ENCODE measurements at regions not wholly inside any gene's neighbourhood (a gene's known extent, or its start where the extent isn't known, plus 50 kb on each side); places are given as distances from the start of the nearest gene placed in this dataset.

DNA sequence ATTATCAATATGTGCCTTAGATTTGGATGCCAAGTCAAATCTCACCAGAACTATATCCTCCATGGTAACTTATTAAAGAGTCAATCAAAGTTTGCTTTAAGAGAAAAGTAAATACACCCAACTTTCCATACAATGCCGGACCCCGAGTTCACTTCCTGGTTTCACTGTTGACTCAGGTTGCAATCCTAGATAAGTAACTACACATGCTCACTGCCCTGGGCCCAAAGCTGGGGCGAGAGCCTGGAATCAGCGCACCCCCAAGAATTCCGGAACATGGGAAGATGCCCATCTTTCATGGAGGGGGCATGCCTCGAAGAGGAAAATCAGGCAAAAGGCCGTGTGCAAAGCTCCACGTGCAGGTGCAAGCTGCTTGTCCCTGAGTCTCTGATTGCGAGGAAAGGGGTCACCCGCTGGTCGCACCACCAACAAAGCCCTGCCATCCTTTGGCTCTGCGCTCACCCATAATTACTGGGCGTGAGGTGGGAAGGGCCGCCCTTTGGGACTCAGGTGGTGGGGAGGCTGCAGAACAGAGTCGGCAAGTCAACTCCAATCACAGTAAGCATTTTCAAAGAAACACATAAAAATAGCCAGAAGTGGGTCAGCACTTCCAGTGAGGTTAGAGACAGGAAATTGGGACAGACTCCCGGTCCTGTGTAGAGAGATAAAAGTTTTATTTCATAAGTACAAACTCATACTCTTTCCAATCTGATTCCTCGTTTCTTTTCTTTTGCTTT, 167.7 kb downstream of the TOMM20 start (continued):
- TF ChIP-seq ZNF124 (CRISPR knock-in tag; IDR thresholded peaks at IDR 0.05), result no peak
- TF ChIP-seq ZNF839 (CRISPR knock-in tag; IDR thresholded peaks at IDR 0.05; ENCODE audit: borderline replicate concordance), result 0 out of 2 replicates have a peak, but pooled peaks have one; percentile 56
- no peak for TF ChIP-seq ZNF850 (CRISPR knock-in tag; conservative IDR thresholded peaks at IDR 0.05)
- TF ChIP-seq SIX4 (CRISPR knock-in tag; IDR thresholded peaks at IDR 0.05), result peak; percentile 85
- peak; percentile 97 for TF ChIP-seq SOX5 (CRISPR knock-in tag; IDR thresholded peaks at IDR 0.05; ENCODE audit: borderline replicate concordance)
- TF ChIP-seq ISL2 (CRISPR knock-in tag; IDR thresholded peaks at IDR 0.05), result peak; percentile 96
- TF ChIP-seq, protein P1, sequence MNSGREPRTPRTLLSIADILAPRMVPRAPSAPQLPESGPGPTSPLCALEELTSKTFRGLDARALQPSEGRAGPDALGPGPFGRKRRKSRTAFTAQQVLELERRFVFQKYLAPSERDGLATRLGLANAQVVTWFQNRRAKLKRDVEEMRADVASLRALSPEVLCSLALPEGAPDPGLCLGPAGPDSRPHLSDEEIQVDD (CRISPR knock-in tag; IDR thresholded peaks at IDR 0.05; ENCODE audit: borderline replicate concordance), result 0 out of 2 replicates have a peak, but pooled peaks have one; percentile 48
- TF ChIP-seq ZFP90 (CRISPR knock-in tag; IDR thresholded peaks at IDR 0.05; ENCODE audit: borderline replicate concordance), result 0 out of 2 replicates have a peak, but pooled peaks have one; percentile 76
- no peak for TF ChIP-seq ZNF234 (CRISPR knock-in tag; conservative IDR thresholded peaks at IDR 0.05)
- TF ChIP-seq, protein P2, sequence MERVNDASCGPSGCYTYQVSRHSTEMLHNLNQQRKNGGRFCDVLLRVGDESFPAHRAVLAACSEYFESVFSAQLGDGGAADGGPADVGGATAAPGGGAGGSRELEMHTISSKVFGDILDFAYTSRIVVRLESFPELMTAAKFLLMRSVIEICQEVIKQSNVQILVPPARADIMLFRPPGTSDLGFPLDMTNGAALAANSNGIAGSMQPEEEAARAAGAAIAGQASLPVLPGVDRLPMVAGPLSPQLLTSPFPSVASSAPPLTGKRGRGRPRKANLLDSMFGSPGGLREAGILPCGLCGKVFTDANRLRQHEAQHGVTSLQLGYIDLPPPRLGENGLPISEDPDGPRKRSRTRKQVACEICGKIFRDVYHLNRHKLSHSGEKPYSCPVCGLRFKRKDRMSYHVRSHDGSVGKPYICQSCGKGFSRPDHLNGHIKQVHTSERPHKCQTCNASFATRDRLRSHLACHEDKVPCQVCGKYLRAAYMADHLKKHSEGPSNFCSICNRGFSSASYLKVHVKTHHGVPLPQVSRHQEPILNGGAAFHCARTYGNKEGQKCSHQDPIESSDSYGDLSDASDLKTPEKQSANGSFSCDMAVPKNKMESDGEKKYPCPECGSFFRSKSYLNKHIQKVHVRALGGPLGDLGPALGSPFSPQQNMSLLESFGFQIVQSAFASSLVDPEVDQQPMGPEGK (CRISPR knock-in tag; IDR thresholded peaks at IDR 0.05), result peak; percentile 98
- TF ChIP-seq CEBPG (CRISPR knock-in tag; IDR thresholded peaks at IDR 0.05), result peak; percentile 82
- TF ChIP-seq ZNF83 (CRISPR knock-in tag; IDR thresholded peaks at IDR 0.05; ENCODE audit: borderline replicate concordance), result 0 out of 2 replicates have a peak, but pooled peaks have one; percentile 44
- TF ChIP-seq ZSCAN20 (CRISPR knock-in tag; IDR thresholded peaks at IDR 0.05; ENCODE audit: borderline replicate concordance), result 0 out of 2 replicates have a peak, but pooled peaks have one; percentile 45
- peak; percentile 64 for TF ChIP-seq JUN (CRISPR knock-in tag; IDR thresholded peaks at IDR 0.05)
- TF ChIP-seq, protein P3, sequence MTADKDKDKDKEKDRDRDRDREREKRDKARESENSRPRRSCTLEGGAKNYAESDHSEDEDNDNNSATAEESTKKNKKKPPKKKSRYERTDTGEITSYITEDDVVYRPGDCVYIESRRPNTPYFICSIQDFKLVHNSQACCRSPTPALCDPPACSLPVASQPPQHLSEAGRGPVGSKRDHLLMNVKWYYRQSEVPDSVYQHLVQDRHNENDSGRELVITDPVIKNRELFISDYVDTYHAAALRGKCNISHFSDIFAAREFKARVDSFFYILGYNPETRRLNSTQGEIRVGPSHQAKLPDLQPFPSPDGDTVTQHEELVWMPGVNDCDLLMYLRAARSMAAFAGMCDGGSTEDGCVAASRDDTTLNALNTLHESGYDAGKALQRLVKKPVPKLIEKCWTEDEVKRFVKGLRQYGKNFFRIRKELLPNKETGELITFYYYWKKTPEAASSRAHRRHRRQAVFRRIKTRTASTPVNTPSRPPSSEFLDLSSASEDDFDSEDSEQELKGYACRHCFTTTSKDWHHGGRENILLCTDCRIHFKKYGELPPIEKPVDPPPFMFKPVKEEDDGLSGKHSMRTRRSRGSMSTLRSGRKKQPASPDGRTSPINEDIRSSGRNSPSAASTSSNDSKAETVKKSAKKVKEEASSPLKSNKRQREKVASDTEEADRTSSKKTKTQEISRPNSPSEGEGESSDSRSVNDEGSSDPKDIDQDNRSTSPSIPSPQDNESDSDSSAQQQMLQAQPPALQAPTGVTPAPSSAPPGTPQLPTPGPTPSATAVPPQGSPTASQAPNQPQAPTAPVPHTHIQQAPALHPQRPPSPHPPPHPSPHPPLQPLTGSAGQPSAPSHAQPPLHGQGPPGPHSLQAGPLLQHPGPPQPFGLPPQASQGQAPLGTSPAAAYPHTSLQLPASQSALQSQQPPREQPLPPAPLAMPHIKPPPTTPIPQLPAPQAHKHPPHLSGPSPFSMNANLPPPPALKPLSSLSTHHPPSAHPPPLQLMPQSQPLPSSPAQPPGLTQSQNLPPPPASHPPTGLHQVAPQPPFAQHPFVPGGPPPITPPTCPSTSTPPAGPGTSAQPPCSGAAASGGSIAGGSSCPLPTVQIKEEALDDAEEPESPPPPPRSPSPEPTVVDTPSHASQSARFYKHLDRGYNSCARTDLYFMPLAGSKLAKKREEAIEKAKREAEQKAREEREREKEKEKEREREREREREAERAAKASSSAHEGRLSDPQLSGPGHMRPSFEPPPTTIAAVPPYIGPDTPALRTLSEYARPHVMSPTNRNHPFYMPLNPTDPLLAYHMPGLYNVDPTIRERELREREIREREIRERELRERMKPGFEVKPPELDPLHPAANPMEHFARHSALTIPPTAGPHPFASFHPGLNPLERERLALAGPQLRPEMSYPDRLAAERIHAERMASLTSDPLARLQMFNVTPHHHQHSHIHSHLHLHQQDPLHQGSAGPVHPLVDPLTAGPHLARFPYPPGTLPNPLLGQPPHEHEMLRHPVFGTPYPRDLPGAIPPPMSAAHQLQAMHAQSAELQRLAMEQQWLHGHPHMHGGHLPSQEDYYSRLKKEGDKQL (CRISPR knock-in tag; IDR thresholded peaks at IDR 0.05; ENCODE audit: low read depth), result peak; percentile 61
- TF ChIP-seq ZNF713 (CRISPR knock-in tag; IDR thresholded peaks at IDR 0.05), result no peak
- peak; percentile 59; the same call in 1 of the 2 replicates for TF ChIP-seq NR1H2 (CRISPR knock-in tag; IDR thresholded peaks at IDR 0.05; ENCODE audit: borderline replicate concordance, low read depth)
- TF ChIP-seq, protein P4, sequence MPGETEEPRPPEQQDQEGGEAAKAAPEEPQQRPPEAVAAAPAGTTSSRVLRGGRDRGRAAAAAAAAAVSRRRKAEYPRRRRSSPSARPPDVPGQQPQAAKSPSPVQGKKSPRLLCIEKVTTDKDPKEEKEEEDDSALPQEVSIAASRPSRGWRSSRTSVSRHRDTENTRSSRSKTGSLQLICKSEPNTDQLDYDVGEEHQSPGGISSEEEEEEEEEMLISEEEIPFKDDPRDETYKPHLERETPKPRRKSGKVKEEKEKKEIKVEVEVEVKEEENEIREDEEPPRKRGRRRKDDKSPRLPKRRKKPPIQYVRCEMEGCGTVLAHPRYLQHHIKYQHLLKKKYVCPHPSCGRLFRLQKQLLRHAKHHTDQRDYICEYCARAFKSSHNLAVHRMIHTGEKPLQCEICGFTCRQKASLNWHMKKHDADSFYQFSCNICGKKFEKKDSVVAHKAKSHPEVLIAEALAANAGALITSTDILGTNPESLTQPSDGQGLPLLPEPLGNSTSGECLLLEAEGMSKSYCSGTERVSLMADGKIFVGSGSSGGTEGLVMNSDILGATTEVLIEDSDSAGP (CRISPR knock-in tag; IDR thresholded peaks at IDR 0.05; ENCODE audit: borderline replicate concordance), result peak; percentile 68; the same call in 1 of the 2 replicates
- TF ChIP-seq, protein P5, sequence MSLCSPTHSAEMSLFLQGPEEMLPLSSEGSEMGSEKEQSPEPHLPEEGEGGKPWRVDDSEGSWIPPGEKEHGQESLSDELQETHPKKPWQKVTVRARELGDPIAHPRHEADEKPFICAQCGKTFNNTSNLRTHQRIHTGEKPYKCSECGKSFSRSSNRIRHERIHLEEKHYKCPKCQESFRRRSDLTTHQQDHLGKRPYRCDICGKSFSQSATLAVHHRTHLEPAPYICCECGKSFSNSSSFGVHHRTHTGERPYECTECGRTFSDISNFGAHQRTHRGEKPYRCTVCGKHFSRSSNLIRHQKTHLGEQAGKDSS (CRISPR knock-in tag; IDR thresholded peaks at IDR 0.05; ENCODE audit: borderline replicate concordance, low read depth), result peak; percentile 81
